OCI-LY7 (cell line): ENCODE measurements at regions not wholly inside any gene's neighbourhood (a gene's known extent, or its start where the extent isn't known, plus 50 kb on each side); places are given as distances from the start of the nearest gene placed in this dataset.

Experiments used
- CTCF ChIP-seq: fragments of 200-600 bp; sonication (generic); conservative IDR thresholded peaks from 2 replicates; pipeline ENCODE4 v1.5.1; 2014; ENCODE audit warnings: mild to moderate bottlenecking, antibody characterized with exemption, low read length, moderate library complexity, mixed read lengths
- EZH2phosphoT487 ChIP-seq: fragments of 200-600 bp; sonication (generic); IDR thresholded peaks from 2 replicates; pipeline ENCODE4 v1.6.1; 2018; ENCODE audit warnings: low read depth, borderline replicate concordance, mild to moderate bottlenecking, mixed run types, antibody characterized with exemption, low read length, moderate library complexity, mixed read lengths

- TF ChIP-seq CTCF (no peak), EZH2phosphoT487 (no peak)
These were observed 208.2 kb upstream of the ZC3H12C start for GRCh38 chr11:109885006-109885405.
